ENCODE measurements at regions not wholly inside any gene's neighbourhood (a gene's known extent, or its start where the extent isn't known, plus 50 kb on each side); places are given as distances from the start of the nearest gene placed in this dataset.

- no peaks in the 10 kb centered on the region for H3K4me1 ChIP-seq
Measured at GRCh38 chr5:77882670-77883257, 106.6 kb upstream of the TBCA start.

DNA sequence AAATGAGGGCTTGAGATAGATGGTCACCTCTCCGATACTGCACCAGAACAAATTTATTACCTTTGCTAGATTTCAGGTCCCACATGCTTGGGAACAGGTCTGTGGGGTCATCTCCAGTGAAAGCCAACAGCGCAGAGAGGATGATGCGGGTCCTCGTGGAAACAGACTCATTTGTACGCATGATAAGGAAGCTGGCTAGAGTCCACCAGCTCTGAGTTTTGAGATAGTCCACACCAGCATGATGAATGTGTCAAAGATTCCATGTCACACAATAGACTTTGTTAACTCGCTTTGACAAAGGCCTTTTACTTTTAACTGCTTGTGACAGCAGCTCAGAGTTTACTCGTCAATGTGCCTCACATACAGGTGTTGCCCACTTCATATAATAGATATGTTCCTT, 105.4 kb upstream of the TBCA start:
- Histone ChIP-seq H3K27ac (no peak overlapping the region), H3K36me3 (no peaks in the 10 kb centered on the region), H3K27me3 (no peaks in the 10 kb centered on the region), H3K4me3 (no peak overlapping the region), H3K9me3 (no peaks in the 10 kb centered on the region), H3K4me1 (no peaks in the 10 kb centered on the region)
- no peak for TF ChIP-seq POLR2A (IDR thresholded peaks at IDR 0.05)
- TF ChIP-seq, protein P1, sequence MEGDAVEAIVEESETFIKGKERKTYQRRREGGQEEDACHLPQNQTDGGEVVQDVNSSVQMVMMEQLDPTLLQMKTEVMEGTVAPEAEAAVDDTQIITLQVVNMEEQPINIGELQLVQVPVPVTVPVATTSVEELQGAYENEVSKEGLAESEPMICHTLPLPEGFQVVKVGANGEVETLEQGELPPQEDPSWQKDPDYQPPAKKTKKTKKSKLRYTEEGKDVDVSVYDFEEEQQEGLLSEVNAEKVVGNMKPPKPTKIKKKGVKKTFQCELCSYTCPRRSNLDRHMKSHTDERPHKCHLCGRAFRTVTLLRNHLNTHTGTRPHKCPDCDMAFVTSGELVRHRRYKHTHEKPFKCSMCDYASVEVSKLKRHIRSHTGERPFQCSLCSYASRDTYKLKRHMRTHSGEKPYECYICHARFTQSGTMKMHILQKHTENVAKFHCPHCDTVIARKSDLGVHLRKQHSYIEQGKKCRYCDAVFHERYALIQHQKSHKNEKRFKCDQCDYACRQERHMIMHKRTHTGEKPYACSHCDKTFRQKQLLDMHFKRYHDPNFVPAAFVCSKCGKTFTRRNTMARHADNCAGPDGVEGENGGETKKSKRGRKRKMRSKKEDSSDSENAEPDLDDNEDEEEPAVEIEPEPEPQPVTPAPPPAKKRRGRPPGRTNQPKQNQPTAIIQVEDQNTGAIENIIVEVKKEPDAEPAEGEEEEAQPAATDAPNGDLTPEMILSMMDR (IDR thresholded peaks at IDR 0.05) = no peak
- no peak for DNase-seq

More at GRCh38 chr5:77882670-77883257, 106.6 kb upstream of the TBCA start:
- H3K27me3 ChIP-seq = no peaks in the 10 kb centered on the region
- no peak overlapping the region for H3K27ac ChIP-seq
- TF ChIP-seq, protein P1 (IDR thresholded peaks at IDR 0.05) = no peak
- no peak for TF ChIP-seq POLR2A (IDR thresholded peaks at IDR 0.05)
- no peaks in the 10 kb centered on the region for H3K9me3 ChIP-seq
- H3K36me3 ChIP-seq = no peaks in the 10 kb centered on the region
- DNase-seq = no peak
- H3K4me3 ChIP-seq = no peak overlapping the region

GRCh38 chr5:77877516-77878355, 101.6 kb upstream of the TBCA start:
- Histone ChIP-seq H3K27me3 (no peaks in the 10 kb centered on the region), H3K9me3 (no peaks in the 10 kb centered on the region), H3K27ac (no peak overlapping the region), H3K4me3 (no peak overlapping the region), H3K4me1 (no peaks in the 10 kb centered on the region), H3K36me3 (no peaks in the 10 kb centered on the region)
- TF ChIP-seq, protein P1 (IDR thresholded peaks at IDR 0.05) = no peak
- TF ChIP-seq POLR2A (IDR thresholded peaks at IDR 0.05) = no peak
- no peak for DNase-seq

DNA sequence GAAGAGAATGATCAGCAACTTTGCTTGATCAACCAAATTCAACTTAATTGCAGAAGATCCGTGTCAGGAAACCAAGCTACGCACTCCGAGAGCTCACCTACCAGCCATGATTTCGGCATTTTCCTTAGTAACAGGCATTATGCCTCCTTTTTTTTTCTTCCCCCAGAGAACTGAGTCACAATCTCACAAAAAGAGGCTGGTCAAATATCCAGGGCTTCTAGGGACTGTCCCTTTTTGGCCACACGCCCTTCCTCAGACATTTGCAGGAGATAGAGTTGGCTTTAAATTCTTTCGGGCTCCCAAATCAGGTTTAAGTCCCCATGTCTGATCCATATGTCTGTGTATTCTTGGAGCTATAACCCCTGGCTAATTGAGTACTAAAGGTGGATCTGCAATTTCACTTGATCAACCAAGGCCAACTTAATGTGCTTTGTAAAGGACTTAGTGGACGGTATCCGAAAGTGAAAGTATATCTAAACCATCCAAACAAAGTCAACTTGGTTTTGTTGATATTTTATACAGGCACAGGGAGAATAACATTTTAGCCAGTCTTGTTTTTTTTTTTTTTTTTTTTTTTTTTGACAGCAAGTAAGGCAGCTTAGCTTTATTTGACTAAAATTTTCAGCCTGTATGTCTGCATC, 100.8 kb upstream of the TBCA start:
- Histone ChIP-seq H3K9me3 (no peaks in the 10 kb centered on the region), H3K36me3 (no peaks in the 10 kb centered on the region), H3K4me3 (no peak overlapping the region), H3K4me1 (no peaks in the 10 kb centered on the region), H3K27ac (no peak overlapping the region), H3K27me3 (no peaks in the 10 kb centered on the region)
- no peak for DNase-seq
- TF ChIP-seq, protein P1 (IDR thresholded peaks at IDR 0.05) = no peak
- TF ChIP-seq POLR2A (IDR thresholded peaks at IDR 0.05) = no peak

DNA sequence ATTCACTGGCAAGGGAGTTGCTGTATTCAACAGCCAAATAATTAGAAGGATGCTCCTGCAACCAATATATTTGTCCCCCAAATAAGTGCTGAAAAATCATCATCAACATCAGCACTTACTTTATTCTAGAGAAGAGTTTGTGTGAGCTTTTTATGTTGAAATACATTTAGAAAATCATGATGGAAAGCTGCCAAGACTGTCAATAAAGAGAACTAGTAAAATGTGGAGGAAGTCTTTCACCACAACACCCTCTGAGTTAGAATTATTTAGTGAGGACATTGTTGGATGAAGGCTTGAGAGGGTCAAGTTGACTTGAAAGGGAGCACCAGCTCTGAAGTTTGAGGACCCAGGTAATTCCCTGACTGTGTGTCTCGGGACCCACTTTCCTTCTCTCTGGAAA, 100.2 kb upstream of the TBCA start:
- Histone ChIP-seq H3K27me3 (no peaks in the 10 kb centered on the region), H3K9me3 (no peaks in the 10 kb centered on the region), H3K4me1 (no peaks in the 10 kb centered on the region), H3K4me3 (no peak overlapping the region), H3K36me3 (no peaks in the 10 kb centered on the region), H3K27ac (no peak overlapping the region)
- DNase-seq = no peak
- TF ChIP-seq, protein P1 (IDR thresholded peaks at IDR 0.05) = no peak
- TF ChIP-seq POLR2A (IDR thresholded peaks at IDR 0.05) = no peak

All from Peyer's patch (tissue), 4 donors.